Activated CD4-positive, CD25-positive, alpha-beta regulatory T cell treated with anti-CD3 and anti-CD28 coated beads, Interleukin-2, amount 50 U/mL, for 24 hours (primary cell): ENCODE measurements at regions not wholly inside any gene's neighbourhood (a gene's known extent, or its start where the extent isn't known, plus 50 kb on each side); places are given as distances from the start of the nearest gene placed in this dataset.
"Not testable (repeated sequence)": the region's sequence is repeated elsewhere in the genome, so short reads cannot be mapped to it uniquely, and the experiment has no call there.

Source experiments
- ATAC-seq, 2 donors: fragments of 150-1000 bp; cut with Tn5 transposase; one replicate each; pipeline ENCODE4 v1.10.0; 2021; ENCODE audit warnings: mild to moderate bottlenecking in 1 of 2, moderate library complexity in 1 of 2

- ATAC-seq, result no peak
Observed at GRCh38 chr5:165360784-165361542, 1855.5 kb downstream of the MAT2B start.

DNA sequence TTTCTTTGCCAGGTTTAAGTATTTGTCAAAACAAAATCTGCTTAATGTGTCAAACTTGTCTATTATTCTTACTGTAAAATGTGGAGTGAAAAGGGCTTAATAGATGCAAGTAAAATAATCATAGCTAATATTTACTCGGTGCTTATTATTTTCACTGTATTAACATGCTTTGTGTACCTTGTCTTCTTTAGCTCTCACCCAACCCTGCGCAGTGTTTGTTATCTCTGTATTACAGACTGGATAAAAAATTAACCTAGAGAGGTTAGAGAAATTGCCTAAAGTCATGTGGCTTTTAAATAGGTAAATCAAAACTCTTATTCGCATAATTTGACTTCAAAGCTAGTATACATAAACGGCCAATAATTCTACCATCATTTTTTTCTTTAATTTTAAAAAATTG, 1864.8 kb downstream of the MAT2B start:
- ATAC-seq, result no peak

GRCh38 chr5:165370794-165371193, 1865.4 kb downstream of the MAT2B start:
- ATAC-seq, result no peak

DNA sequence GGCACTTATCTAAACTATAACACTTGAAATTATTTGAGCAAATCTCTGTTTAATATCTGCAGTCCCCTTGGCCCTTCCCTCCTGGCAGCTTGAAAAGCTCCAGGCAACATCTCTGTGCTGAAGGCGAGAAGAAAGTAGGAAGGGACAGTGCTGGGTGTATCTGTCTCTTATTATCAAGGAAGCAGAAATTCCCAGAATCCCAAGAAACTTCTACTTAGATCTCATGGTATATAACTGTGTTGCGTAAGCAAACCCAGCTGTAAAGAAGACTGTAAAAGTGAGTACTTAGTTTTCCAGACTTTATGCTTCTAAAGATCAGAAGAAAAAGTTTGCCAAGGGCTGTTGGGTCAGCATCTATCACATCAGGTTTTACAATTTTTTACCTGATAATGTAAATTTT, 1869.8 kb downstream of the MAT2B start:
- ATAC-seq, result no peak

DNA sequence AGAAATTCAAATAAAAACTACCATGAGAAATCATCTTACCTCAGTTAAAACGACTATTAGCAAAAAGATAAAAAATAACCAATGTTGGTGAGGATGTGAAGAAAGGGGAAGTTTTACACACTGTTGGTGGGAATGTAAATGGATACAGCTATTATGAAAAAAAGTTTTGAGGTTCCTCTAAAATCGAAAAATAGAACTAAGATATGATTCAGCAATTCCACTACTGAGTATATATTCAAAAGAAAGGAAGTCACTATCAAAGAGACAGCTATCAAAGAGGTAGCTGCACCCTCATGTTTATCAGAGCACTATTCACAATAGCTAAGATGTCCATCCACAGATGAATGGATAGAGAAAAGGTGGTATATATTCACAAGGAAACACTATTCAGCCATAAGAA, 1888.4 kb downstream of the MAT2B start:
- ATAC-seq, result no peak

GRCh38 chr5:165397516-165397915, 1892.1 kb downstream of the MAT2B start:
- ATAC-seq, result no peak

GRCh38 chr5:165400086-165400485, 1894.7 kb downstream of the MAT2B start:
- ATAC-seq, result no peak

DNA sequence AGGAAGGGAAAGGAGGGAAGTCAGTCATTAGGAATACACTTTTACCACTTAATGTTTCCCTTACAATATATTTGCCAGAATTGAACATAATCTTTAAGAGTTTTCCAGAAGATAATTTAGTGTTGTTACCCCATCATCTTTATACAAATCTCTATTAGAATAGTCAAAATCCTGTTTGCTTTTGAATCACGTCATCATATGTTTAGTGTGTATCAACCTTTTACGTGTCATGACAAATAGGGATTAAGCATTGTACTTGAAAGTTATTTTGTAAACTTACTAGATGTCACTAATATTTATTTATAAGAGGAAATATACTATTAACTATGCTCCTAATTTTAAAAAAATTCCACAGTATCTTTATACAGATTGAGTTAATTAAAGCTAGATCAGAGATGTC, 1899.5 kb downstream of the MAT2B start:
- ATAC-seq, result no peak

DNA sequence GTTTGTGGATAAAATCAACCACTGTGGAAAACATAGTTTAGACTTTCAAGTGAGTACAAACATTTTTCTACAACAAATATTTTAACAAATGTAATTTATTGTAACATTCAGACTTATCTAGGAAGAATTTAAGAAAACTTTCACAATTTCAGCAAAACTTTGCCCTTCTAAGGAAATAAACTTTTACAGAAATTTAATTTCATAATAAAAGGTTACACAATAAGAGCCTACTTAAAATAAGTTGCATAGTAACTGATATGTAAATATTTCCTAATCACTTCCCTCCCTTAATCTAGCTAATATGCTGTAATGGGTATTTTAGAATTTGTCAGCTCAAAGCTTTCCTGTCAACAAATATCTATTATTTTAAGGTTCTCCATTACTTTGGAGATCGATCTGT, 1899.9 kb downstream of the MAT2B start:
- no peak for ATAC-seq

DNA sequence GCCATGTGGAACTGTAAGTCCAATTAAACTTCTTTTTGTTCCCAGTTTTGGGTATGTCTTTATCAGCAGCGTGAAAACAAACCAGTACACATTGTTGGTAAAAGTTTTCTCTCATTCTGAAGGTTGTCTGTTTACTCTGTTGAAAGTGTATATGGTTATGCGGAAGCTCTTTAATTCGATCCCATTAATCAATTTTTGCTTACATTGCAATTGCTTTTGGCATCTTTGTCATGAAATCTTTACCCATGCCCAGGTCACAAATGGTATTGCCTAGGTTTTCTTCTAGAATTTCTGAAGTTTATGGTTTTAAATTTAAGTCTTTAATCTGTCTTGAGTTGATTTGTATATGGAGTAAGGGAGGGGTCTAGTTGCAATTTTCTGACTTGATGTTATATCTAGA, 1901.9 kb downstream of the MAT2B start:
- ATAC-seq, result no peak

DNA sequence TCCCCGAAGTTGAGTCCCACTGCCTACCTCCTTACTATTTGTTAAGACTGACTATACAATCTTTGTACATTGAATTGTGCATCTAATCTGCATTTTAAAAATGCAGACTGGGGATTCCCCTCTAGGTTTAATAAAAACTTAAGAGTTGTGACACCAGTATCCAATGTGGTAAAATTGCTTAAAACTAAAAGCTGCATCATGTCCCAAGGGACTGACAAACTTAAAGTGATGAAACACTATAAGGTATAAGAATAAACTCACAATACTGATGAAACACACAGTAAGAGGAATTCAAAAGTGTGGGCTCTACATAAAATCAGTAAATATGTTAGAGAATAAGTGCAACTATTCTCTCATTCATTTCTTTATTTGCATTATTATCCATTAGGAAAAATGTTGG, 1905.1 kb downstream of the MAT2B start:
- no peak for ATAC-seq

DNA sequence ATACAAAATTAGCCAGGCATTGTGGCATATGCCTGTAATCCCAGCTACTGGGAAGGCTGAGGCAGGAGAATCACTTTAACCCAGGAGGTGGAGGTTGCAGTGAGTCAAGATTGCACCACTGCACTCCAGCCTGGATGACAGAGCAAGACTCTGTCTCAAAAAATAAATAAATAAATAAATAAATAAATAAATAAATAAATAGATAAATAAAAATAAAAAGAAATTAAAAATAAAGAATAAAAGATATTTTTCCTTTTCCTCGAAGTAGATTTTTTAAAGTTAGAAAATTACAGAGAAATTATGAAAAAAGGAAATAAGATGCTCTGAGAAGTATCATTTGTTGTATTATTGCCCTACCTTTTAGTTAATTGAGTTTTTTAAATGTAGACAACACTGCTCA, 1906.1 kb downstream of the MAT2B start:
- ATAC-seq, result not testable (repeated sequence)

DNA sequence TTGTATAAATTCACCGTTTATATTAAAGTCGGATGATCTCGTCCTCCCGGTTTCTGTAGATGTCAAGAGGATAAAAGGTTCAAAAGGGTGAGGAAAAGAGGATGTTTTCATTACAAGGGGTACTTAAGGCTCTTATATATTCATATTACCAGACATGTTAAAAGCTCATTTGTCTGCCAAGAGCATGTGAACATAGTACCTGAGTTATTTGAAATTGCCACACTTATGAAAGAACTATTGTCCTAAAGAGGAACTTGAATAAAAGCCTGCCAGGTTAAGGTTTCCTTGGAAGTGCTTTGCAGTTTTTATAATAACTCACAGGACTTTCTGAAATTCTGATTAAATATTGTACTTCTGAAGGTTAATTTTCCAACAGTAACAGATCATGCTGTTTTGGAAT, 1915.1 kb downstream of the MAT2B start:
- ATAC-seq, result no peak

GRCh38 chr5:165423697-165424299, 1918.4 kb downstream of the MAT2B start:
- no peak for ATAC-seq

DNA sequence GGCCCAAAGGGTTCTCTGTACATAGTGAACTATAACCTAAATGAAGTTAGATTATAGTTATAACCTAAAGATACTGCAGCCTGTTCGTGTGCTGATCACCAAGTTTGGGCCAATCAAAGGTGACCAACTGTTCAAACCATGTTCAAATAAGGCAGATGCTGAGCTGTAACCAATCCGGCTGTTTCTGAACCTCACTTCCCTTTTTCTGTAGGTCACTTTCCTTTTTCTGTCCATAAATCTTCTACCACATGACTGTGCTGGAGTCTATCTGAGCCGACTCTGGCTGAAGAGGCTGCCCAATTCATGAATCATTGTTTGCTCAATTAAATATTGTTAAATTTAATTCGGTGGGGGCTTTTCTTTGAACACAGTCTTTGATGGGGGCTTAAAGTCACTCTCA, 1920.2 kb downstream of the MAT2B start:
- no peak for ATAC-seq

GRCh38 chr5:165448753-165449152, 1943.3 kb downstream of the MAT2B start:
- no peak for ATAC-seq

- ATAC-seq, result no peak
Observed at GRCh38 chr5:165457859-165458481, 1952.6 kb downstream of the MAT2B start.

GRCh38 chr5:165459232-165459631, 1953.8 kb downstream of the MAT2B start:
- no peak for ATAC-seq

- no peak for ATAC-seq
Observed at GRCh38 chr5:165460911-165461310, 1955.5 kb downstream of the MAT2B start.

- no peak for ATAC-seq
Observed at GRCh38 chr5:165477546-165477945, 1972.1 kb downstream of the MAT2B start.

- ATAC-seq, result no peak
Observed at GRCh38 chr5:165495829-165496380, 1990.5 kb downstream of the MAT2B start.

GRCh38 chr5:165497707-165498106, 1992.3 kb downstream of the MAT2B start:
- ATAC-seq, result no peak

- ATAC-seq, result no peak
Observed at GRCh38 chr5:165502893-165503691, 1997.7 kb downstream of the MAT2B start.
